ENCODE measurements at regions not wholly inside any gene's neighbourhood (a gene's known extent, or its start where the extent isn't known, plus 50 kb on each side); places are given as distances from the start of the nearest gene placed in this dataset.

GRCh38 chr12:131379738-131380137 lies 331.2 kb upstream of the SFSWAP start:
- H3K36me3 ChIP-seq (ENCODE audit: control insufficient read depth in 3 of 3, insufficient read depth in 2 of 3, low read depth in 1 of 3, low read length in 3 of 3) = no peaks in the 10 kb centered on the region
- no peaks in the 10 kb centered on the region for H3K4me1 ChIP-seq (ENCODE audit: control insufficient read depth in 3 of 3, insufficient read depth in 2 of 3, low read depth in 1 of 3, low read length in 2 of 3)
- no peaks in the 10 kb centered on the region for H3K9me3 ChIP-seq (ENCODE audit: control insufficient read depth in 2 of 2, insufficient read depth in 1 of 2, low read depth in 1 of 2, low read length in 1 of 2)
- H3K27ac ChIP-seq (ENCODE audit: low read depth in 1 of 3, low read length in 2 of 3) = no peak overlapping the region
- no peak for DNase-seq
- WGBS, 3 donors = 49 to 66% (median 65%) methylated on average over 12 of the region's 12 CpGs
- peaks cover 0 to 4% (median 3%) of the 10 kb centered on the region in 3 donors for H3K27me3 ChIP-seq (ENCODE audit: control insufficient read depth in 3 of 3, insufficient read depth in 3 of 3, low read length in 3 of 3)
- H3K4me3 ChIP-seq (ENCODE audit: low read depth in 1 of 3, low read length in 3 of 3) = no peak overlapping the region
- FAIRE-seq = no peak

GRCh38 chr12:131380220-131380964 lies 330.5 kb upstream of the SFSWAP start:
- H3K9me3 ChIP-seq (ENCODE audit: control insufficient read depth in 2 of 2, insufficient read depth in 1 of 2, low read depth in 1 of 2, low read length in 1 of 2) = no peaks in the 10 kb centered on the region
- no peaks in the 10 kb centered on the region for H3K4me1 ChIP-seq (ENCODE audit: control insufficient read depth in 3 of 3, insufficient read depth in 2 of 3, low read depth in 1 of 3, low read length in 2 of 3)
- H3K4me3 ChIP-seq (ENCODE audit: low read depth in 1 of 3, low read length in 3 of 3) = no peak overlapping the region
- no peak for DNase-seq
- peaks cover 0 to 4% (median 3%) of the 10 kb centered on the region in 3 donors for H3K27me3 ChIP-seq (ENCODE audit: control insufficient read depth in 3 of 3, insufficient read depth in 3 of 3, low read length in 3 of 3)
- FAIRE-seq = no peak
- H3K36me3 ChIP-seq (ENCODE audit: control insufficient read depth in 3 of 3, insufficient read depth in 2 of 3, low read depth in 1 of 3, low read length in 3 of 3) = no peaks in the 10 kb centered on the region
- 55 to 62% (median 57%) methylated on average over 28 of the region's 28 CpGs for WGBS, 3 donors
- H3K27ac ChIP-seq (ENCODE audit: low read depth in 1 of 3, low read length in 2 of 3) = no peak overlapping the region

GRCh38 chr12:131380965-131381705 lies 329.8 kb upstream of the SFSWAP start:
- 51 to 55% (median 55%) methylated on average over 27 of the region's 27 CpGs for WGBS, 3 donors
- Histone ChIP-seq H3K27me3 (ENCODE audit: control insufficient read depth in 3 of 3, insufficient read depth in 3 of 3, low read length in 3 of 3) (peaks cover 0 to 4% (median 3%) of the 10 kb centered on the region in 3 donors), H3K36me3 (ENCODE audit: control insufficient read depth in 3 of 3, insufficient read depth in 2 of 3, low read depth in 1 of 3, low read length in 3 of 3) (no peaks in the 10 kb centered on the region), H3K27ac (ENCODE audit: low read depth in 1 of 3, low read length in 2 of 3) (no peak overlapping the region), H3K4me1 (ENCODE audit: control insufficient read depth in 3 of 3, insufficient read depth in 2 of 3, low read depth in 1 of 3, low read length in 2 of 3) (no peaks in the 10 kb centered on the region), H3K9me3 (ENCODE audit: control insufficient read depth in 2 of 2, insufficient read depth in 1 of 2, low read depth in 1 of 2, low read length in 1 of 2) (no peaks in the 10 kb centered on the region), H3K4me3 (ENCODE audit: low read depth in 1 of 3, low read length in 3 of 3) (no peak overlapping the region)
- DNase-seq (no peak), FAIRE-seq (no peak)

GRCh38 chr12:131381716-131382430 lies 329.0 kb upstream of the SFSWAP start:
- WGBS, 3 donors = 66 to 77% (median 67%) methylated on average over 22 of the region's 22 CpGs
- Histone ChIP-seq H3K4me3 (ENCODE audit: low read depth in 1 of 3, low read length in 3 of 3) (no peak overlapping the region), H3K27ac (ENCODE audit: low read depth in 1 of 3, low read length in 2 of 3) (no peak overlapping the region), H3K27me3 (ENCODE audit: control insufficient read depth in 3 of 3, insufficient read depth in 3 of 3, low read length in 3 of 3) (peaks cover 0 to 4% (median 3%) of the 10 kb centered on the region in 3 donors), H3K4me1 (ENCODE audit: control insufficient read depth in 3 of 3, insufficient read depth in 2 of 3, low read depth in 1 of 3, low read length in 2 of 3) (no peaks in the 10 kb centered on the region), H3K9me3 (ENCODE audit: control insufficient read depth in 2 of 2, insufficient read depth in 1 of 2, low read depth in 1 of 2, low read length in 1 of 2) (no peaks in the 10 kb centered on the region), H3K36me3 (ENCODE audit: control insufficient read depth in 3 of 3, insufficient read depth in 2 of 3, low read depth in 1 of 3, low read length in 3 of 3) (no peaks in the 10 kb centered on the region)
- DNase-seq (no peak), FAIRE-seq (no peak)

- Histone ChIP-seq H3K9me3 (ENCODE audit: control insufficient read depth in 2 of 2, insufficient read depth in 1 of 2, low read depth in 1 of 2, low read length in 1 of 2) (no peaks in the 10 kb centered on the region), H3K27ac (ENCODE audit: low read depth in 1 of 3, low read length in 2 of 3) (no peak overlapping the region), H3K4me3 (ENCODE audit: low read depth in 1 of 3, low read length in 3 of 3) (no peak overlapping the region), H3K27me3 (ENCODE audit: control insufficient read depth in 3 of 3, insufficient read depth in 3 of 3, low read length in 3 of 3) (peaks cover 0 to 7% (median 3%) of the 10 kb centered on the region in 3 donors), H3K36me3 (ENCODE audit: control insufficient read depth in 3 of 3, insufficient read depth in 2 of 3, low read depth in 1 of 3, low read length in 3 of 3) (no peaks in the 10 kb centered on the region), H3K4me1 (ENCODE audit: control insufficient read depth in 3 of 3, insufficient read depth in 2 of 3, low read depth in 1 of 3, low read length in 2 of 3) (no peaks in the 10 kb centered on the region)
- WGBS, 3 donors = 65 to 83% (median 79%) methylated on average over 9 of the region's 9 CpGs
- FAIRE-seq (no peak), DNase-seq (no peak)
These were observed 327.6 kb upstream of the SFSWAP start for GRCh38 chr12:131383291-131383690.

- Histone ChIP-seq H3K9me3 (ENCODE audit: control insufficient read depth in 2 of 2, insufficient read depth in 1 of 2, low read depth in 1 of 2, low read length in 1 of 2) (no peaks in the 10 kb centered on the region), H3K27ac (ENCODE audit: low read depth in 1 of 3, low read length in 2 of 3) (no peak overlapping the region), H3K27me3 (ENCODE audit: control insufficient read depth in 3 of 3, insufficient read depth in 3 of 3, low read length in 3 of 3) (peaks cover 0 to 8% (median 3%) of the 10 kb centered on the region in 3 donors), H3K4me3 (ENCODE audit: low read depth in 1 of 3, low read length in 3 of 3) (no peak overlapping the region), H3K36me3 (ENCODE audit: control insufficient read depth in 3 of 3, insufficient read depth in 2 of 3, low read depth in 1 of 3, low read length in 3 of 3) (no peaks in the 10 kb centered on the region), H3K4me1 (ENCODE audit: control insufficient read depth in 3 of 3, insufficient read depth in 2 of 3, low read depth in 1 of 3, low read length in 2 of 3) (no peaks in the 10 kb centered on the region)
- FAIRE-seq (no peak), DNase-seq (no peak)
- 48 to 58% (median 54%) methylated on average over 21 of the region's 21 CpGs for WGBS, 3 donors
These were observed 326.9 kb upstream of the SFSWAP start for GRCh38 chr12:131383741-131384543.

GRCh38 chr12:131384544-131384855 lies 326.4 kb upstream of the SFSWAP start:
- Histone ChIP-seq H3K27ac (ENCODE audit: low read depth in 1 of 3, low read length in 2 of 3) (no peak overlapping the region), H3K36me3 (ENCODE audit: control insufficient read depth in 3 of 3, insufficient read depth in 2 of 3, low read depth in 1 of 3, low read length in 3 of 3) (no peaks in the 10 kb centered on the region), H3K4me3 (ENCODE audit: low read depth in 1 of 3, low read length in 3 of 3) (no peak overlapping the region), H3K9me3 (ENCODE audit: control insufficient read depth in 2 of 2, insufficient read depth in 1 of 2, low read depth in 1 of 2, low read length in 1 of 2) (no peaks in the 10 kb centered on the region), H3K27me3 (ENCODE audit: control insufficient read depth in 3 of 3, insufficient read depth in 3 of 3, low read length in 3 of 3) (peaks cover 0 to 8% (median 3%) of the 10 kb centered on the region in 3 donors), H3K4me1 (ENCODE audit: control insufficient read depth in 3 of 3, insufficient read depth in 2 of 3, low read depth in 1 of 3, low read length in 2 of 3) (no peaks in the 10 kb centered on the region)
- no peak for FAIRE-seq
- no peak for DNase-seq
- 56 to 59% (median 58%) methylated on average over 7 to 8 of the region's 8 CpGs for WGBS, 3 donors
